ENCODE measurements at regions not wholly inside any gene's neighbourhood (a gene's known extent, or its start where the extent isn't known, plus 50 kb on each side); places are given as distances from the start of the nearest gene placed in this dataset.

DNA sequence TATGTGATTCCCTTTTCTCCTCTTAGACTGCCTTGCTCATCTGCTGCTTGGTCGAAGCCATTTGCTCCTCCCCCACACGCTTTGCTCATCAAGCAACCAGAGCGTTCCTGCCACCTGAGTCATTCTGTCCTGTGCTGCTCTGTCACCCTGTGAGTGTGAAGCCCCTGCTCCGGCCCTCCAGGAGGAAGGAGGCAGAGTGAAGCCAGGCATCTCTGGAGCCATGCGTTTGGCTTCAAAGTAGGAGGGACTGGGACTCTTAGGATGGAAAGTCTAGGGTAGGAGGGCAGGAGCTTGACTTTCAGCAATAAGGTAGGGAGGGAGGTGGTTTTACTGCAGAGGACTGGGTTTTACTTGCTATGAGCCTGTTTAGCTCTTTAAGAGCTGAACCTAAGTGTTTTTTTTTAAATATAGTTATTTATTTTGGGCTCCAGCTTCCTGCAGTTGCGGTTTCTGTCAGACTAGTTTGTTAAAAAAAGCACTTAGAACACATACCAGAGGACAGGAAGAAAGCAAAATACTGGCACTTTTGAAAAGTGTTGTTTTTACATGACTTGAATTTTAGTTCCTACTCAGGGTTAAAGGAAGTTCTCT is 63.6 kb downstream of the SPINK2 start:
- intact Hi-C loops (cut with micrococcal nuclease) = loop anchor here (1.0 to 5.0 kb wide), 12 partner anchors 35 to 371 kb away; partner anchors contain the start of genes AASDH, HOPX, NOA1 and PPAT

DNA sequence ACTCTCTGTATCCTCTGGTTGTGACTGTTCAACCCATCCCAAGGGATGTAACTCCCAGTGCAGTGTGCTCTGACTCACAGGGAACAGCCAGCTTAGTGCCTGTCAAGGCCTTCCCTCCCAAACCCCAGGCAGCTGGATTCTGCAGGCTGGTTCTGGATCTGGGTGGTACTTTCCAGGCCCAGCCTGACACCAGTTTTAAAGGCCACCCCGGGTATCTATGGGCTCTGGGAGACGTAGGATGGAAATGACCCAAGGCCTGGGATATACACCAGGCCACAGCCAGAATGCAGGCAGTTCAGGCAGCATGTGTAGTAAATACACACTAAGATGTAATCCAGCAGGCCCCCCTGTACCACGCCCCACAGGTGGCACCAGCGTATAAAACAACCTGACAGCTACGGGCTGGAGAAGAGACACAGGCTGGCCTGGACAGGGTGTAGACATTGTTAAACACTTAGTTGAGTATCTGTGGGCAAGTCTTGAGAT is 64.2 kb downstream of the SPINK2 start:
- intact Hi-C loops (cut with micrococcal nuclease) = loop anchor here (1.0 to 5.0 kb wide), 5 partner anchors 60 to 370 kb away; partner anchors contain the start of genes AASDH, HOPX and REST

DNA sequence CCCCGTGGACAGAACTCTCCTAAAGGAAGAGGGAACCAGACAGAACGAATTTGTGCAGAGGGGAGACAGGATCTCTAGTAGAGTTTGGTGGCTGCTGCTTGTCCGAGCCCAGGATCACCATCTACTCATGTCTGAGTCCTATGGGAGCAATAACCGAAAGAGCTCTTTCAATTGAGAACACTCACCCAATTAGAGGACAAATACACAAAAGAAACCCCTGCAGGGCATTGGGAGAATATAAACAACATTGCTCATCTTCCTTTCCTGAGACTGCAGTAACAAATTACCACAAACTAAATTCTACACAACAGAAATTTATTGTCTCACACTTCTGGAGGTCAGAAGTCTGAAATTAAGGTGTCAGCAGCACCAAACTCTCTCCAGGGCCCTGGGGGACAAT is 65.6 kb downstream of the SPINK2 start:
- intact Hi-C loops (cut with micrococcal nuclease) = loop anchor here (5.0 kb wide), 2 partner anchors 61 to 74 kb away; partner anchors contain the start of gene HOPX

DNA sequence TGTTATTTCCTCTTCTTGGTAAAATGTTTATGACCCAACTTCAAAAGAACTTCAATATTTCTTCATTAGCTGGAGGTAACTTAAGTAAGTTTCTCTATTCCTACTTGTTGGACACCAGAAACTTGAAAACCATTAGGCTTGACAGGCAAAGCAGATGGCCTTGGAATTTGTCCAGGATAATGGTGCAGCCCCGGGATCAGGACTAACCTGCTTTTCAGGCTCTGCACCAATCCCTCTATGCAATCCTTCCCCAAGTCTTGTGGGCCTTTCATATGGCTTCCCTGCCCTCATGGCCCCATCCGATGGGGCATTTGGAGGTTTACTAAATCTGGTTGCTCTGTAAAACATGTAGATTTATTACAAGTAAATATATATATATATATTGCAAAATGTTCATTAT is 68.5 kb downstream of the SPINK2 start:
- intact Hi-C loops (cut with micrococcal nuclease) = no loop called here

DNA sequence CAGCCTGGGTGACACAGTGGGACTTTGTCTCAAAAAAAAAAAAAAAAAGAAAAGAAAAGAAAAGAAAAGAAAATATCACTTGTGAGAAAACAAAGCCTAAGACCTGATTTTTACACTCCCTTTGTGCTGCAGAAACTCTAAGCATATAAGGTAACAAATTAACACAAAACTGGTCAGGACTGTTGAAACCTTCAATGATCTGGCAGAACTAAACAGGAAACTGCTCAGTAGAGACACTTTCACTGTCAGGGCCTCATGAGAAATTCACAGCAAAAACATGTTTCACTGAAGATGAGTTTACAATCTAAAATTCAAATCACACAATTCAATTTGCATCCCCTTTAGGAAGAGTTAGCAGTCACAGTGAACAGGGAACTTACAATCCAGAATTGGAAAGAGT is 69.1 kb upstream of the HOPX start:
- intact Hi-C loops (cut with micrococcal nuclease) = no loop called here

DNA sequence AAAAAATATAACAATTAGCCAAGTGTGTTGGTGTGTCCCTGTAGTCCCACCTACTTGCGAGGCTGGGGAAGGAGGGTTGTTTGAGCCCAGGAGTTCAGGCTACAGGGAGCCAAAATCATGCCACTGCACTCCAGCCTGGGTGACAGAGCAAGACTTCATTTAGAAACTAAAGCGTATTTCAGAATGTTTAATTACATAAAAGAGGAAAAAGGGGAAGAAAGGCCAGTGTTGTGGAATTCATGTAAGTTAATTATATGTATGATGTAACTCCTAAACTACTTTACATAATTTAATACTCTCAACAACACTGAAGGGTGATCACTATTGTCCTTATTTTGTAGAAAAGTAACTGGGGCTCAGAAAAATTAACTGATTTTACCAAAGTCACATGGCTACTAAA is 67.2 kb upstream of the HOPX start:
- intact Hi-C loops (cut with micrococcal nuclease) = no loop called here

DNA sequence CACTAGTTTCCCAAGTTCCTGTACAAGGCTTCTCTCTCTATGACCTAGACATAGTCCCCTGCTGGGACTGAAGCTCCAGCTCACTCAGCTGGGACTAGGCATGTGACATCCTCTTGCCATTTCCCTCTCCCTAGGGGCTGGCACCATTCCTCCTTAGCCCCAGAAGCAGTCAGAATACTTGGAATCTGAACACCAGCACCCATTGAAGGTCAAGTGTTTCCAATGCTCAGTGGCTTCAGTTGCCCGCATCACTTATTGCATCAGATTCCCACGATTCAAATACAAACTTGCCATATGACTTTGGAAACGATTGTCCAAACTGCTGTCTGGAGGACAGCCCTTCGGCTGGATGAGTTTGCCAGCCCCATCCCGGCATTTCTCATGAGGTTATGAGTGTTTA is 65.5 kb upstream of the HOPX start:
- intact Hi-C loops (cut with micrococcal nuclease) = no loop called here

DNA sequence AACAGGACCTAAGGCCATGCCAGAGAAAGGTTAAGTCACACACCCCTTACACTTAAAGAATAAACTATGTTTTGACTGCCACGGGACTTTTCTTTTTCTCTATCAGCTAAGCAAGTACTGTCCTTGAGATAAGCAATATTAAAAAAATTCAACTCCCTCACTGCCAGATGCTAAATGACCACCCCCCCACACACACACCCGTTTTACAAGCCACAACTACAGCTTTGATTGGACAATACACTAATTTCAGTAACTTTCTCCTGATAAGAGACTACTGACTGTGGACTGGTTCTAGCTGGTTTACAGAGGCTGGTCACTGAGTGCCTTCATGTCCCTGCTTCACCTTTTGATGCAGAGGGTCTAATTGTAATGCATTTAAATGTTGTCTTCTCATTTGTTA is 63.9 kb upstream of the HOPX start:
- intact Hi-C loops (cut with micrococcal nuclease) = no loop called here

DNA sequence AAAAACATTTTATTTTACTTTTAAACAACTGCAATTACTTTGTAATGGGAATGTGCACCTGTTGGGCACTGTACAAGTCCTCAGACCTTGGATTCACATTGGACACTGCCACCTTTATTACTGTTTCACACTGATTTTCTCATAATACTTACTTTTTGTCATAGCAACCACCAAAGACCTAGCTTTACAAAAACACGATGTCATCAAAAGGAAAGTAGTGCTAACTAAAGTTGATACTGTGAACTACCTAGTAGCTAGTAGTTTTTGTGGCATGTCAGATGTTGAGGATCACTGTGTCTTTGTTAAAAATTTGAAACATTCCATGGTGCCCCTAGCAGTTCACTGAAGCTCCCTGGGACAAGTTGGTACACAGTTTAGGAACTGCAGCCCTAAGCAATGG is 62.9 kb upstream of the HOPX start:
- intact Hi-C loops (cut with micrococcal nuclease) = no loop called here

DNA sequence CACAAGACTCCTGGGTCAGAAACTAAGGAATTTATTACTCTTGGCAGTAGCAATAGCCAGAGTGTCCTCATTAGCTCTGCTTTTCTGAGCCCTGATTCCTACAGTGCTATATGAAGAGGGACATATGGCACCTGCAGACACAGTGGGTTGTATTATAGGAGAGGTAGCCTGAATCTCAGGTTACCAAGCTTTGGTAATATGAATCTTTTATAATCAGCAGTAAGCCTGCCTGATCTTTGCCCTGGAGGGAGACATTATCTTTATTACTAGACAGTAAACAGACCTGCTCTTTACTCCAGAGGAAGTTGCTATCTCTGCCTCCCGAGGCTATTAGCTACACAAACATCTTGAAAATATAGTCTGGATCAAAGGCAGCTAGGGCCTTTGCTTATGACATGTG is 62.5 kb upstream of the HOPX start:
- intact Hi-C loops (cut with micrococcal nuclease) = no loop called here

DNA sequence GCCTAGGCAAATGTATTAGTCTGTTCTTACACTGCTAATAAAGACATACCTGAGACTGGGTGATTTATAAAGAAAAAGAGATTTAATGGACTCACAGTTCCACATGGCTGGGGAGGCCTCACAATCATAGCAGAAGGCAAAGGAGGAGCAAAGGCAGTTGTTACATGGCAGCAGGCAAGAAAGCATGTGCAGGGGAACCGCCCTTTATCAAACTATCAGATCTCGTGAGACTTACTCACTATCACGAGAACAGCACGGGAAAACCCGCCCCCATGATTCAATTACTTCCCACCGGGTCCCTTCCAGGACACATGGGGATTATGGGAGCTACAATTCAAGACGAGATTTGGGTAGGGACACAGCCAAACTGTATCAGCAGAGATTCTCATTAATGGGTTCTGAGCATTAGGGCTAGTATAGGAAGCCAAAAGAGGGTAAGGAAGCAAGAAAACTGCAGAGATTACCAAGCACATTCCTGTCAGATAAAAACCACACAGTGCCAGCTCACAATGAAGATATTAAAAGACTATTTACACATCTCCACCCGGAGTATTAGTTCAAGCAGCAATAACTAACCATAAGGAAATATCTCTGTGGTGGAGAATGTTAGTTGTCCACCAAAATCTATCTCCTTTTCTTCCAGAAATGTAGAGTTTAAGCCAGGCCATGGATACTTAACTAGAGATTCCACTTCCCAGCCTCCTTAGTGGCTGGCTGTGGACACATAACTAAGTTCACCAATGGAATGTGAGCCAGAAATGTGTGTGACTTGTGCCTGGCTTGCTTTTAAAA is 61.2 kb upstream of the HOPX start:
- intact Hi-C loops (cut with micrococcal nuclease) = no loop called here

DNA sequence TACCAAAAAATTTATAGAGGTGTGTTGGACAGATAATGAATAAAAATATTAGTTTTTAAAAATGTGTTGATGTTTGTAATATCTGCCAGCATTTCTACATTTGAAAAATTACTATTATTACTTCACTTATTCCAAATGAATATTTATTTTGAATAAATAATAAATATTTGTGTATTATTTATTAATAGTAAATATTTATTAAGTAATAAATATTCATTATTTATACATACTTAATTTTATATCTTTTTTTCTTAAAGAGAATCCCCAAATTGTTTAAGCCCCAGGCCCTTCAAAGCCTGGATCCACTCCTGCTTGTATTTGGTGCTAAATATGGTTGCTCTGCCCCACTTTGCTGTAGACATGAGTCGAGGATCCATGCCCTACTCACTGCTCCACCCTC is 60.5 kb upstream of the HOPX start:
- intact Hi-C loops (cut with micrococcal nuclease) = no loop called here

DNA sequence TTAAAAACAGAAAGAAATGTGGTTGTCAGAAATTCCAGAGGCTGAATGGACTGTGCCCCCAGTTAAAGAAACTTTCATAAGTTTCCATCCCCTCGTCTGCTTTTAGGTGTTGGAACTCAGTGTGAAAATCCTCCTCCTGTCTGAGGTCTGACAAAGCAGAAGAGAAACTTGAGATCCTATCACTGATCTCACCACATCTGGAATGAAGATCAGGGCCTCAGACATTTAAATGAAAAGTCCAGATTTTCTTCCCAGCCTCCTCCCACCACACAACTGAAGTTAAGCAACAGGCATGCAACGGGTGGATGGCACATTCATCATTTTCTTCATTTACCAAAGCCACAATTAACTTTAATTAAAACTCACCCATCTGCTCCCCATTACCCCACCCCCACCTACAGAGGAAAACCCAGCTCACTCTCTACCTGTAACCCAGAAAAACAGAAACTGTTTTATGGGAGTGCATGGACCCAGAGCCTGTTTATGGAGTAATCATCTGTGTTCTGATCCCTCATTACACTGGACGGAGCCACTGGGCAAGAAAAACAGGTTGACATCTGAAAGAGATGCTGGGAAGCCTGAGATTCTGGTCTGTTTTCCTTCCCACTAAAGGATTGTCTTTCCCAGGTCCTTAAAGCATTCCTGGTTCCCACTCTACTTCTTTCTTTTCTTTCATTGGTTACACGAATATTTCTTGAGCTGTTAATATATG is 58.1 kb upstream of the HOPX start:
- intact Hi-C loops (cut with micrococcal nuclease) = no loop called here

DNA sequence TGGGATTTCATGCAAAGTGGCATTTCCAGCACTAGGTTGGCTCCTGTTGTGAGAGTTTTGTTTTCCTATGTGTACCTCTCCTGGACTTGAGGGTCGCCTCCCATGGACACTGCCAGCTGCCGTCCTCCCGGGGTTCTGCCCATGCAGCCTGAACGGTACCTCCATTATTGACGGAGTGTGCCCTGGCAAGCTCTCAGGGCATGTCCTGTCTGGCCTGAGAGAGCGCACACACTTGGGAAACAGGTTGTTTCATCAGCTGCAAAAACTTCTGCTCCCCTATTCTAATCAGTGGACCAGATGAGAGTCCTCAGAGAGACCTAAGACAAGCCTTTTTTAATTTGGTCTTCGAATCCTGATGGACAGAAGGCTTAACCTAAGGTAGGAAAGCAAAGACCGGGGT is 56.6 kb upstream of the HOPX start:
- intact Hi-C loops (cut with micrococcal nuclease) = no loop called here

DNA sequence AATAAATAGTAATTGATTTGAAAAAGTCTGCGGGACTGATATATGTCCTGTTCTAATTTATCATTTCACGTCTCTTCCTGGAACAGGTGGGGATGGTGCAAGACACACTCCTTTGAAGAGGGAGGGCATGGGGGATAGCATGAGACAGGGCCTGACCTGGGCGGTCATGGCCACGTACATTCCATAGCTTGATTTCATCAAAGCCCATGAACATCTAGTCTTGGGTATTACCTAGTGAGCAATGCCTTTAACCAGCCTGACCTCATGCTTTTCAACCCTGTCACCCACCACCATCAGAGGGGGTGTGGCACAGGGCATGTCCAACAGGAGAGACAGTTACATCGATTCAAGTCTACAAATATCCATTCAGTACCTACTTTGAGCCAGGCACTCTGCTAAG is 52.3 kb upstream of the HOPX start:
- intact Hi-C loops (cut with micrococcal nuclease) = no loop called here

DNA sequence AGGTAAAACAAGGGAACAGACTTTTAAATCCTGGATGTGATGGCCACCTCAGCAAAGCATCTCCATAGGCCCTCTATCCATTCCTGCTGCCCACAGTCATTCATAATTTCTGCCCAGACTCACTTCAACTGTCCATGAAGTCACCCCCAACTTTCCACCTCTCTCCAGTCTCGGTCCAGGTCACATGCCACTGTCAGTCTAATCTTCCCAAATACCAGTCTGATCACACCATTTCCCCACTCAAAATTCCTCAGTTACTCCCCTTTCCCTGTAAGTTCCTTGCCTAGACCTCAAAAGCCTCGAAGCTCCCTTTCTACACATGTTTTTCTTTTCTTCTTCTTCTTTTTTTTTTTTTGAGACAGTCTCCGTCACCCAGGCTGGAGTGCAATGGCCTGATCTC is 51.2 kb upstream of the HOPX start:
- intact Hi-C loops (cut with micrococcal nuclease) = no loop called here

DNA sequence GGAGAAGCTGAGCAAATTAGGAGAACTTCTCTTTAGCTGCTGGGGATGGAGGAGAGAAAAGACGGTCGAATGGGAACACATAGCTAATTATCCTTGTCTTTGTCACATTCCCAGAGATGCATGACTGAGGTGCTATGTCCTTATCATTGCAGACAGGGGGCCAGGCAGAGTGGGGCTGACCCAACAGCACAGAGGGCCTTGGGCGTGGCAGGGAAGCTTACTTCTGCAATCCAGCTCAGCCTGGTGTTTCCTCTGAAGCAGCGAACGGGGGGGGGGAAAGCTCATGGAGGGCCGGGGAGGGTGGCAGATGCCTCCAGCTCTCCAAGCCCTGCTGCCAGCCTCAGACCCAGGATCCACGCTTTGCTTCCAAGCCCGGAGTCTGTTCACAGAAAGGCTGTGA is 50.8 kb upstream of the HOPX start:
- intact Hi-C loops (cut with micrococcal nuclease) = no loop called here

Measured in T-helper 1 cell treated with Interleukin-12 subunit alpha and Interleukin-12 subunit beta and Interleukin-4 antibody, amounts not matched to agents 30 ng/mL and 1 ng/mL, for 36 hours (primary cell).